ENCODE measurements at regions not wholly inside any gene's neighbourhood (a gene's known extent, or its start where the extent isn't known, plus 50 kb on each side); places are given as distances from the start of the nearest gene placed in this dataset.

DNA sequence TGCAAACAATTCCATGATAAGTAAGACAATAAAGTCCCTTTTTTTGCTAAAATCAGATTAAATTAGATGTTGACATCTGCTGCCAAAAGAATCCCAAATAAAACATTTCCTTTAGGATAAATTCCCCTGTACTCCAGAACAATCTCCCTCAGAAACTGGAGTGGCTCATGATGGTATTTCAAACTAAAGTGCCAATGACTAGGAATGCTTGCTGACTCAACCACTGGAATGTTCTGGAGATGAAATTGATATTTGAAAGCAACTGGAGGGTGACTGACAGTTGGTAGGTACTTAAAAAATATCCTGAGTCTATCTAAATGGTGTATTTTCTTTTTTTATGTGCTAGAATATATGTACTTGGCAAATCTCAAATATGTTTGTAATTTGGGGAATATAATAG is 350.1 kb upstream of the TSHZ2 start:
- Mint-ChIP-seq H3K36me3 (no peaks in the 10 kb centered on the region), H3K27me3 (peaks cover 1% of the 10 kb centered on the region), H3K9me3 (no peaks in the 10 kb centered on the region), H3K4me1 (peaks cover 3% of the 10 kb centered on the region), H3K27ac (no peak overlapping the region), H3K4me3 (no peak overlapping the region)
- DNase-seq (ENCODE audit: low spot score in 2 of 2) (no peak), ATAC-seq (ENCODE audit: low read depth) (no peak)

- Mint-ChIP-seq H3K27me3 (peaks cover 1% of the 10 kb centered on the region), H3K4me1 (peaks cover 3% of the 10 kb centered on the region), H3K4me3 (no peak overlapping the region), H3K36me3 (no peaks in the 10 kb centered on the region), H3K27ac (no peak overlapping the region), H3K9me3 (no peaks in the 10 kb centered on the region)
- ATAC-seq (ENCODE audit: low read depth) (no peak), DNase-seq (ENCODE audit: low spot score in 2 of 2) (no peak)
Measured at GRCh38 chr20:52621401-52621800, 350.8 kb upstream of the TSHZ2 start.

- Mint-ChIP-seq H3K9me3 (no peaks in the 10 kb centered on the region), H3K27me3 (peaks cover 1% of the 10 kb centered on the region), H3K36me3 (no peaks in the 10 kb centered on the region), H3K27ac (no peak overlapping the region), H3K4me1 (peaks cover 3% of the 10 kb centered on the region), H3K4me3 (no peak overlapping the region)
- DNase-seq (ENCODE audit: low spot score in 2 of 2) (no peak), ATAC-seq (ENCODE audit: low read depth) (no peak)
Measured at GRCh38 chr20:52619671-52620070, 352.5 kb upstream of the TSHZ2 start.

- H3K27me3 Mint-ChIP-seq = peaks cover 1% of the 10 kb centered on the region
- H3K9me3 Mint-ChIP-seq = no peaks in the 10 kb centered on the region
- no peak for DNase-seq (ENCODE audit: low spot score in 2 of 2)
- H3K4me3 Mint-ChIP-seq = no peak overlapping the region
- no peak overlapping the region for H3K27ac Mint-ChIP-seq
- H3K36me3 Mint-ChIP-seq = no peaks in the 10 kb centered on the region
- peaks cover 3% of the 10 kb centered on the region for H3K4me1 Mint-ChIP-seq
- peak; percentile 32 for ATAC-seq (ENCODE audit: low read depth)
Measured at GRCh38 chr20:52619101-52619500, 353.1 kb upstream of the TSHZ2 start.

GRCh38 chr20:52616629-52617028 is 355.5 kb upstream of the TSHZ2 start:
- no peak for ATAC-seq (ENCODE audit: low read depth)
- Mint-ChIP-seq H3K4me3 (no peak overlapping the region), H3K27ac (no peak overlapping the region), H3K4me1 (peaks cover 3% of the 10 kb centered on the region), H3K9me3 (peaks cover 1% of the 10 kb centered on the region), H3K27me3 (peaks cover 2% of the 10 kb centered on the region), H3K36me3 (no peaks in the 10 kb centered on the region)
- no peak for DNase-seq (ENCODE audit: low spot score in 2 of 2)

- ATAC-seq (ENCODE audit: low read depth) (no peak), DNase-seq (ENCODE audit: low spot score in 2 of 2) (no peak)
- no peak overlapping the region for H3K27ac Mint-ChIP-seq
Measured at GRCh38 chr20:52614051-52614863, 357.9 kb upstream of the TSHZ2 start.

GRCh38 chr20:52612046-52612632 is 360.0 kb upstream of the TSHZ2 start:
- H3K4me3 Mint-ChIP-seq = no peak overlapping the region

More at GRCh38 chr20:52614051-52614863, 357.9 kb upstream of the TSHZ2 start:
- Mint-ChIP-seq H3K4me3 (no peak overlapping the region), H3K36me3 (no peaks in the 10 kb centered on the region), H3K27me3 (peaks cover 2% of the 10 kb centered on the region), H3K9me3 (peaks cover 11% of the 10 kb centered on the region), H3K4me1 (peaks cover 3% of the 10 kb centered on the region)

GRCh38 chr20:52610749-52611148 is 361.4 kb upstream of the TSHZ2 start:
- no peaks in the 10 kb centered on the region for H3K4me1 Mint-ChIP-seq
- no peak overlapping the region for H3K4me3 Mint-ChIP-seq
- H3K9me3 Mint-ChIP-seq = peaks cover 11% of the 10 kb centered on the region
- no peak for DNase-seq (ENCODE audit: low spot score in 2 of 2)
- H3K27me3 Mint-ChIP-seq = peaks cover 4% of the 10 kb centered on the region
- ATAC-seq (ENCODE audit: low read depth) = no peak
- no peaks in the 10 kb centered on the region for H3K36me3 Mint-ChIP-seq
- no peak overlapping the region for H3K27ac Mint-ChIP-seq

More at GRCh38 chr20:52612046-52612632, 360.0 kb upstream of the TSHZ2 start:
- ATAC-seq (ENCODE audit: low read depth) (no peak), DNase-seq (ENCODE audit: low spot score in 2 of 2) (no peak)
- no peaks in the 10 kb centered on the region for H3K36me3 Mint-ChIP-seq
- H3K27me3 Mint-ChIP-seq = peaks cover 2% of the 10 kb centered on the region
- H3K9me3 Mint-ChIP-seq = peaks cover 11% of the 10 kb centered on the region
- H3K4me1 Mint-ChIP-seq = no peaks in the 10 kb centered on the region
- no peak overlapping the region for H3K27ac Mint-ChIP-seq

GRCh38 chr20:52601295-52601971 is 370.7 kb upstream of the TSHZ2 start:
- H3K4me3 Mint-ChIP-seq = no peak overlapping the region
- no peak for DNase-seq (ENCODE audit: low spot score in 2 of 2)
- no peaks in the 10 kb centered on the region for H3K36me3 Mint-ChIP-seq
- H3K27me3 Mint-ChIP-seq = peaks cover 1% of the 10 kb centered on the region
- H3K9me3 Mint-ChIP-seq = peaks cover 6% of the 10 kb centered on the region
- H3K4me1 Mint-ChIP-seq = no peaks in the 10 kb centered on the region
- no peak for ATAC-seq (ENCODE audit: low read depth)
- no peak overlapping the region for H3K27ac Mint-ChIP-seq

DNA sequence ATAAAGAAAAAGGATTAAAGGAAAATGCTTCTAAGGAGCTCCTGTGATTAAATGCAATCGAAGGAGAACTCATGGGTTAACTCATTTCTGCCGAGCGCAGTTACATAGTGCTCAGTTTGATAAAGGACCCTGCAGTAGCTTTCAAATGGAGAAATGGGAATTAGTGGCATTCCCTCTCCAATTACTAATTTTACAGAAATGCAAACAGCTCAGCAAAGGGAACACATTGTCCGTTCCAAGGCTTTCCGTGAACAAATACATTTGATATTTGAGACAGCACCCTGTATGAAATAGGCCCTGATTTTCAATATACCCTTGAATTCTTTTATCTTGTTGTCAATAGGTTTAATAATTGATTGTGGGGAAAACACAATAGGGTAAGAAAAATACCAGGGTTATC is 375.9 kb upstream of the TSHZ2 start:
- Mint-ChIP-seq H3K9me3 (peaks cover 3% of the 10 kb centered on the region), H3K4me1 (no peaks in the 10 kb centered on the region), H3K4me3 (no peak overlapping the region), H3K36me3 (no peaks in the 10 kb centered on the region), H3K27ac (no peak overlapping the region), H3K27me3 (no peaks in the 10 kb centered on the region)
- ATAC-seq (ENCODE audit: low read depth) = no peak
- no peak for DNase-seq (ENCODE audit: low spot score in 2 of 2)

GRCh38 chr20:52595518-52595917 is 376.6 kb upstream of the TSHZ2 start:
- no peak overlapping the region for H3K4me3 Mint-ChIP-seq
- H3K27me3 Mint-ChIP-seq = no peaks in the 10 kb centered on the region
- no peak overlapping the region for H3K27ac Mint-ChIP-seq
- ATAC-seq (ENCODE audit: low read depth) (no peak), DNase-seq (ENCODE audit: low spot score in 2 of 2) (no peak)
- no peaks in the 10 kb centered on the region for H3K4me1 Mint-ChIP-seq
- H3K9me3 Mint-ChIP-seq = peaks cover 4% of the 10 kb centered on the region
- H3K36me3 Mint-ChIP-seq = no peaks in the 10 kb centered on the region

DNA sequence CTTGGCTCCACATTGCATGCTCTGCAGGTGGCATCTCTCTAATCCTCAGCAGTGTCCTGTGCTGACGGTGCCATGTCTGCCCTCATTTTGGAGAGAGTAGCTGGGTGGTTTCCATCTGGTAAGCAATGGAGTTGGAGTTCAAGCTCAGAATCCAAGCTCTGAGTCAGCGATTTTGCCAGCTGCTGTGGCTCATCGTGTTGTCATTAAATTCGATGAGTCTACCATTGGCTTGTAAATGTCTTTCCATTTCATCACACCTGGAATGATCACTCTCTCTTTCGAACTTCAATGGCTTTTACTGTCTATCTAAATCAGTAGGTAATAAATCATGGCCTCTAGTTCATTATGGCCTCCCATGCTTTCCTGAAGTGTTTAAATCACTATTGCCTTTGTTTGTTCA is 378.5 kb upstream of the TSHZ2 start:
- no peak overlapping the region for H3K27ac Mint-ChIP-seq
- H3K27me3 Mint-ChIP-seq = no peaks in the 10 kb centered on the region
- ATAC-seq (ENCODE audit: low read depth) (no peak), DNase-seq (ENCODE audit: low spot score in 2 of 2) (no peak)
- H3K9me3 Mint-ChIP-seq = peaks cover 1% of the 10 kb centered on the region
- no peak overlapping the region for H3K4me3 Mint-ChIP-seq
- H3K36me3 Mint-ChIP-seq = no peaks in the 10 kb centered on the region
- H3K4me1 Mint-ChIP-seq = no peaks in the 10 kb centered on the region

- DNase-seq (ENCODE audit: low spot score in 2 of 2) = no peak
- Mint-ChIP-seq H3K4me1 (no peaks in the 10 kb centered on the region), H3K36me3 (no peaks in the 10 kb centered on the region), H3K9me3 (peaks cover 1% of the 10 kb centered on the region), H3K4me3 (no peak overlapping the region), H3K27ac (no peak overlapping the region), H3K27me3 (no peaks in the 10 kb centered on the region)
- ATAC-seq (ENCODE audit: low read depth) = no peak
Measured at GRCh38 chr20:52592567-52592966, 379.6 kb upstream of the TSHZ2 start.

- no peak for DNase-seq (ENCODE audit: low spot score in 2 of 2)
- no peak for ATAC-seq (ENCODE audit: low read depth)
- Mint-ChIP-seq H3K27me3 (no peaks in the 10 kb centered on the region), H3K27ac (no peak overlapping the region), H3K4me1 (no peaks in the 10 kb centered on the region), H3K36me3 (no peaks in the 10 kb centered on the region), H3K9me3 (peaks cover 1% of the 10 kb centered on the region), H3K4me3 (no peak overlapping the region)
Measured at GRCh38 chr20:52590100-52590499, 382.1 kb upstream of the TSHZ2 start.
